ENCODE measurements at regions not wholly inside any gene's neighbourhood (a gene's known extent, or its start where the extent isn't known, plus 50 kb on each side); places are given as distances from the start of the nearest gene placed in this dataset.
"Not testable (repeated sequence)": the region's sequence is repeated elsewhere in the genome, so short reads cannot be mapped to it uniquely, and the experiment has no call there.

DNA sequence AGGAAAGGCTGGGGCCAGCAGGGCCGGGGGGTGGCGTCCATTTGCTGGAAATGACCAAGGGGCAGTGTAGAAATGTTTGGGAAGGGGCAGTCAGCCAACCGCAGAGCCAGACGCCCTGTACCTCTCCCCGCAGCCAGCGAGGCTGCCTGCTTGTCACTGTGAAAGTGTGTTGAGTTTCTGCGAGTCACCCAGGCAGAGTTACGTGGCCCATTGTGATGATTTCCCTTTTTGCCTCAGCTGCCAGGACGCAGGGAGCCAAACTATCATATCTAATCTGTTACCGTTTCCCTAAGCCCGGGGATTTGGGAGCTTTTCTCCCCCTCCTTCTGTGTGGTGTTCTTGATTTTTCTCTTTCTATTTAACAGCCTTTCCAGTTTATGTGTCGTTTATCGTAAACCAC lies 67.9 kb upstream of the STX16 start:
- DNase-seq (ENCODE audit: low spot score), result peak; percentile 67
- intact Hi-C loops (cut with DNase I), result loop anchor here in 1 of 2 donors (5.0 kb wide), 1 partner anchor 41 kb away; no protein-coding TSS in a partner anchor

GRCh38 chr20:58580474-58580835 lies 65.3 kb upstream of the APCDD1L start:
- DNase-seq (ENCODE audit: low spot score), result peak; percentile 47
- intact Hi-C loops (cut with DNase I), result loop anchor here in 1 of 2 donors (5.0 kb wide), 1 partner anchor 38 kb away; no protein-coding TSS in a partner anchor

DNA sequence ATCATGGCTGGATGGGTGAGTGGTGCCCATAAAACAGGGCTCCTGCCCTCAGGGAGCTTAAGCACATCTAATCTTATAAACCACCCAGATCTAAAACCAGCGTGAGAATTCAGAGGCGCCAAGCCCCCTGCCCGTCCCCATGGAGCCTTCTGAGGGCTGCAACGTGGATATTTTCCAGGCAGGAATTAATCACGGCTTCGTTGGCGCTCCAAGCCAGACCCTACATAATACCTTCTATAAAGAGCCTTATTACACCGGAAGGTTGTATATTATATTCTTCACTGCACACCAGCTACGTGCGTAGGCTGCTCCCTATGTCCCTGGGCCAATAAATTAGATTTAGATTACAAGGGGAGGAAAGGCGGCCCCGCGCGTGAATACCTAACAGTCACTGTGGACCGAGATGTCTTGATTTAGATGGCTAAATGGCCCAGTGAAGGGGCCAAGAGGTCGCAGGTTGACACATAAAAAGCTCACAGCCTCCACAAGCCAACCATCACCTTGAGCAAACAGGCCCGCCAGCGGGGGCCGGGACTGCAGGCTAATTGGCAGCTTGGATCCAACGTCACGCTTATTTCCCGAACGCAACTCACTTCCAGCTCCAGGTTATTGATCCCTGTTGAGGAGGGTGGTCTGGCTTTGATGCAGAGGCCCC lies 64.7 kb upstream of the APCDD1L start:
- intact Hi-C loops (cut with DNase I), result loop anchor here in 1 of 2 donors (5.0 to 10.0 kb wide), 2 partner anchors 38 to 65 kb away; partner anchors contain the start of gene APCDD1L
- peak; percentile 53 for DNase-seq (ENCODE audit: low spot score)

GRCh38 chr20:58579069-58579818 lies 64.0 kb upstream of the APCDD1L start:
- DNase-seq (ENCODE audit: low spot score), result peak; percentile 14
- intact Hi-C loops (cut with DNase I), result loop anchor here in 1 of 2 donors (10.0 kb wide), 1 partner anchor 64 kb away; the partner anchor contains the start of gene APCDD1L

DNA sequence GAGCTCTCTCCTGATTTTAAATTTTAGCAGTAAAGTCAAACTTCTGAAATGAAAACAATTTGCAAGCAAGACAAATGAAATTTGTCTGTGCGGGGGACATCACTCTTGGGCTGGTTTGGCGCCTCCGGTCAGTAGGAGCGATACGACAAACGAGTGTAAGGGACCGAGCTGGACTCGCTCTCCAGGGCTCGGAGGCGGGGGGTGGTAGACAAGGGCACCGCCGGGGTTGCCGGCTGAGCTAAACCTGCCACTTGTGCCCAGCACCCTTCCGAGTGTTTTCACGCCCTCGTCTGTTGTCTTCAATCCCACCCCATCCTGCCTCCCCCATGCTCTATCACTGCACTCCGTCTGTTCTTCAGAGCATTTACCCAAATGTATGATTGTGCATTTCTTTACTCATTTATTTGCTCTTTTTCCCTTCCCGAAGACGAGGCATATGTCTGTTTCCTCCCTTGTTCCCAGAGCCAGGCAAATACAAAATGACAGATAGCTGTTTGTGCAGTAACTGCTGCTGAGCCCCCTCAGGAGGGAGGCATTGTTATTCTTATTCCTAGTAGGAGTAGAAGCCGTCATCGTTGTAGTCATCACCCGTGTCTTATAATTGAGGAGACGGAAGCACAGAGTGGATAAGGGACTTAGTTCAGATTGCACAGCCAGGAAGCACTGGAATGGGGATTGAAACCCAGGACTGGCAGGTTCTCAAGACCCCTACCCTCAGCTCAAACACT lies 62.8 kb upstream of the APCDD1L start:
- DNase-seq (ENCODE audit: low spot score), result peak; percentile 34
- intact Hi-C loops (cut with DNase I), result loop anchor here in 1 of 2 donors (10.0 kb wide), 1 partner anchor 63 kb away; the partner anchor contains the start of gene APCDD1L

DNA sequence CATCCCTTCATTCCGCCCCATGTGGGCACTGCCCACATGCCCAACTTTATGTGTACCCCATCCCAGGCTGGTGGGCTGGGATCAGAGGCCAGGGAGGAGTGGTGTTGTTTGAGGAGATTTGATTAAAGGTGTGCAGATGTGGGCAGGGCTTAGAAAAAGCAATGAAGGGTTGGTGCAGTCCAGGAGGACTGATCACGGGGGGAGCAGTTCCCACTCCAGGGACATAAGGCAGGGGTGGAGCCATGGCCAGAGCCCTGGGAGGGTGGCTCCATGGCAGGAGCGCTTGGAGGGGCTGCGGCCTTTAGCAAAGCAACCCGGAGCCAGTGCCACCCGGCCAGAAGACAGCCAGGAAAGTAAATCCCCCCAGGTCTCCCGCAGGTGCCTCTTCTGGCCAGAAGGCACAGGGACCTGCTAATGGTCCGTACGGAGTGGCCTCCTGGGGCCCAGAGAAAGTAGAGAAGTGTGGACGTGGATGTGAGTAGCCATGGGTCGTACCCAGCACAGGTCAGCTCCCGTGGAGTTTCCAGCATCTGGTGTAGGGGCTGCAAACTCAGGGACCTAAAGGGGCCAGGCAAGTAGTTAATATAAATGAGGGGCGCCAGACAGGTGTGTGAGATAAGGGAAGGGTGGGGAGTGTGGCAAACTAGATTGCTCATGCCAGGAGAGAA lies 62.1 kb upstream of the APCDD1L start:
- intact Hi-C loops (cut with DNase I), result loop anchor here in 1 of 2 donors (10.0 kb wide), 1 partner anchor 62 kb away; the partner anchor contains the start of gene APCDD1L
- DNase-seq (ENCODE audit: low spot score), result peak; percentile 44

DNA sequence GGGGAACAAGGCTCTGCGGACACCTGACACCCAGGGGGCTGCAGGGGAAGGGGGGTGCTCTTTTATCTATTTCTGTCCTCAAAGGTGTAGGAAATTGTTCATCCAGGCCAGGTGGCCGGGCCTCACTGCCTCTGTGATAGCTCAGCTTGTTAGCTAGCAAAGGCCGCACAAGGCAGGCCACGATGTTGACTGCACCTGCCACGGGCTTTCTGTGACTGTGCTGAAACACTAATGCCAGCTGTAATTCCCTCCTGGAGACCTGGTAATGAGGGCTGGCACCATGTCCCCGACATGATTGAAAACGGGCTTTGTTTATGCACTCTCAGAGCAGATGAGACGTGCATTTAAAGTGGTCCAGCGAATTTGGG lies 61.4 kb upstream of the APCDD1L start:
- intact Hi-C loops (cut with DNase I), result loop anchor here in 1 of 2 donors (10.0 kb wide), 1 partner anchor 62 kb away; the partner anchor contains the start of gene APCDD1L

DNA sequence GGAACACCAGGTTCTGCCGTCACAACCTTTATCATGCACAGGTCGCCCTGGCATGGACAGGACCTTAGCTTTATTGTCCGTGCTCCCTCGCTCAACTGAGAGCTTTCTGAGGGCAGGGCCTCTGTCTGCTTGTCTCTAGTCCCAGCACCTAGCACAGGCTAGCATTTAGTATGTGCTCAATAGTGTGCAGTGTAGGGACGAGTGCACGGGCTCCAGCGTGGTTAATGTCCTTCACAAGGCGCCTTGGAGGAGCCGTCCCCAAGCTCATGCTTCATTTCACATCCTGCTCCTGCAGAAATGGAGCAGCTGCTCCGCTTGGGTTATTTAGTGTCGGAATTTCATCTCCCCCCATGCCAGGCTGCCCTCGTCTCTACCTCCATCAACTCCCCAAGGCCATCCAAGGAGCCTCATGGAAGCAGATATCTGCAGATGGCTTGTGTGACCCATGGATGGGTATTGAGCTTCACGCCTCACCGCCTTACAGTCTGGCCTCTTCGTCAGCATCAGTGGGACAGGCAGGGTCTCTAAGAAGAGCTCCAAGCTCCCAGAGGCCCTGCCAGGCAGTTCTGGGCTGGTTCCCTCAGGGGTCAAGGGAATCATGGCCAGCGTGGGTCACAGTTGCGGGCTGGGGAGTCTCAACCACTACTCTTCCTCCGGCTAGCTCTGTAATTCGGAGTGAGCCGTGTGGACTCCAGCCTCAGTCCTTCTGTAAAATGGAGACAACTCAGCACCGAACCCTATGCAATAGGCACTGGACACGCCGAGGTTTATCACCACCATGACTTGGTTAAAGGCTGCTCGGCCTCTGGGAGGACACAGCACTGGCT lies 60.8 kb upstream of the APCDD1L start:
- intact Hi-C loops (cut with DNase I), result loop anchor here in 1 of 2 donors (10.0 kb wide), 1 partner anchor 61 kb away; the partner anchor contains the start of gene APCDD1L
- DNase-seq (ENCODE audit: low spot score), result peak; percentile 35

More for the DNA sequence above, 61.4 kb upstream of the APCDD1L start:
- peak; percentile 58 for DNase-seq (ENCODE audit: low spot score)

- DNase-seq (ENCODE audit: low spot score), result no peak
- intact Hi-C loops (cut with DNase I), result loop anchor here in 1 of 2 donors (10.0 kb wide), 1 partner anchor 60 kb away; the partner anchor contains the start of gene APCDD1L
Measured at GRCh38 chr20:58574469-58574868, 59.3 kb upstream of the APCDD1L start.

DNA sequence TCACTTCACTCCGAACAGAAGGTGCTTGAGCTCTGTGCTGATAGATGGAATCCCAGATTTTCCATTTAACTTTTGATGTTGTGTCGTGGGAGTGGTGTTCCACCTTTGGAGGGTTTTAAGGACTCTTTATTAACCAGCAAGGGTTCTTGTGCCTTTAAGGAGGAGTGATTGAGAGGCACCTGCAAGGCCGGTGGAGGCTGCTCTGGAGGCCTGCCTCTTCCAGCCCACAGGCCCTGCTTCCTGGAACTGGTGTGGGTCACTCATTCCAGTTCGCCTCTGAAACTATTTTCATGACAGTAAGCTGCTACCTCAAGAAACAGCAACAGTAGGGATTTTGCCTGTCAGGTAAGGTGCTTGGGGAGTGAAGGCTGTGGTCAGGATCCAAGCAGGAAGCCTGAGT lies 58.8 kb upstream of the APCDD1L start:
- intact Hi-C loops (cut with DNase I), result loop anchor here in 1 of 2 donors (10.0 kb wide), 1 partner anchor 59 kb away; the partner anchor contains the start of gene APCDD1L

DNA sequence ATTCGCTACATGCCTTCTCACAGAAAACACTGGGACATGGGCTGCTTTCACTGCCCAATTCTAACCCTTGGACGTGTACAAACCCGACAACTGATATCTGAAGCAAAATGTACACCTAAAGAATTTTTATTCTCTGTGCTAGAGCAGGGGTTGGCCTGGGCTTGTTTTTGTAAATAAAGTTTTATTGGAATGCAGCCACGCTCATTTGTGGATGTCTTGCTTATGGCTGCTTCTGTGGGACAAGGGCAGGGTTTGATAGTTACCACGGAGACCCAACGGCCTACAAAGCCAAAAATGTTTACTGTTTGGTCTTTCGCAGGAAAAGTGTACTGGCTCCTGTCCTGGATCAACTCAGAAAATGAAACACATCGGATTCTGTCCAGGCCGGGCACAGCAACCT lies 58.1 kb upstream of the APCDD1L start:
- DNase-seq (ENCODE audit: low spot score), result no peak
- intact Hi-C loops (cut with DNase I), result loop anchor here in 1 of 2 donors (10.0 kb wide), 1 partner anchor 58 kb away; the partner anchor contains the start of gene APCDD1L

More for the DNA sequence above, 58.8 kb upstream of the APCDD1L start:
- peak; percentile 34 for DNase-seq (ENCODE audit: low spot score)

GRCh38 chr20:58572428-58572763 lies 57.2 kb upstream of the APCDD1L start:
- intact Hi-C loops (cut with DNase I), result loop anchor here in 1 of 2 donors (10.0 kb wide), 1 partner anchor 58 kb away; the partner anchor contains the start of gene APCDD1L
- not testable (repeated sequence) for DNase-seq (ENCODE audit: low spot score)

DNA sequence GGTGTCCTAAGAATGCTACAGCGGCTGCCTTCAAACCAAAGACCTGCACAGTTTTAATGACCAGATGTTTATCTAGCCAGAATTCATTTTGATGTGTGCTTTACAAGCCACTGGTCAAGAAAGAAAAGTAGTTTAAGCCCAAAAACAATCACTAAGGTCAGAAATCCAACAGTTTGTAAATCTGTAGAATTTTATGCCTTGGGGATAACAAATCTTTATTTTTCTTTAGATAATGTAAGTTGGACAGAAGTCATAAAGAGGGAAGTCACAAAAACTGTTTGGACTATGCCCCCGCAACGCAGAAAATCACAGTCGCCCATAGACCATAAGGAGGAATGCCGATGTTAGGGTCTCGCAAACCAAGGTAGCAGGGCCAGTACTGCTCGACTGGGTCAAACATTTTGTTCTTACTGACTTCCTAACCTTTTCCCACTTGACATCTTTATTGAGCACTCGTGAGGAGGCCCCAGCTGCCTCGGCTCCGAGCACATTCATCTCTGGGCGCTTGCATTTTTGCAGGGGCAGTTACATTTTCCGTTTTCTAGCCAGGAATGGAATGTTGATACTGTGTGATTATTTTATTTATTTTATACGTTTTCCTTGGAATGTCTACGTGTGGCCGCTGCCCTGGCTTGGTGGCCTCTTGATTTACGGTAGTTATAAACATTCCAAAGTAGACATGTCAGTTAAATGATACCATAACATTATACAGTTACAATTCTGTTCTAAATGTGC lies 56.7 kb upstream of the APCDD1L start:
- intact Hi-C loops (cut with DNase I), result loop anchor here in 1 of 2 donors (10.0 kb wide), 1 partner anchor 57 kb away; the partner anchor contains the start of gene APCDD1L
- DNase-seq (ENCODE audit: low spot score), result no peak

- intact Hi-C loops (cut with DNase I), result loop anchor here in 1 of 2 donors (10.0 kb wide), 1 partner anchor 57 kb away; the partner anchor contains the start of gene APCDD1L
- DNase-seq (ENCODE audit: low spot score), result no peak
Measured at GRCh38 chr20:58571356-58571692, 56.1 kb upstream of the APCDD1L start.

GRCh38 chr20:58570204-58570859 lies 55.1 kb upstream of the APCDD1L start:
- peak; percentile 30 for DNase-seq (ENCODE audit: low spot score)
- intact Hi-C loops (cut with DNase I), result loop anchor here in 1 of 2 donors (10.0 kb wide), 1 partner anchor 56 kb away; the partner anchor contains the start of gene APCDD1L

Measured in posterior vena cava (tissue), 2 donors.